ENCODE measurements at regions not wholly inside any gene's neighbourhood (a gene's known extent, or its start where the extent isn't known, plus 50 kb on each side); places are given as distances from the start of the nearest gene placed in this dataset.
"Not testable (repeated sequence)": the region's sequence is repeated elsewhere in the genome, so short reads cannot be mapped to it uniquely, and the experiment has no call there.

DNA sequence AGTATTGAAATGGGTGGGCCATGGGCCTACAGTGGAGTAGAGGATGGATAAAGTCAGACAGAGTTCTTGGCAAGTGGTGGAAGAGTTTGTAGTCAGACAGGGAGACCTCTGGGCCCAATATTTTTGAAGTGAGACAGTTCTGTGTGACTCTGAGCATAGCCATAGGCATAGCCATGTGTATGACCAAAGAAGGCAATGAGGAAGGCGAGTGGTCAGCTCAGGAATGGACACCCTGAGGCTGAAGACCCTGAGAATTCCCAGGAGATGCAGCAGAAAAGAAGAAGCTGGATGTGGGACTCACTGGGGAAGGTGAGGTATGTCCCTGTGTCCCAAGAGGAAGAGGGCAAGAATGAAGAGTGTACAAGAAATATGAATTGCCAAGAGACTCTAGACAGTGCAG lies 210.6 kb upstream of the IRF2BP2 start:
- Histone ChIP-seq H3K27me3 (ENCODE audit: control insufficient read depth, insufficient read depth, low read length) (no peaks in the 10 kb centered on the region), H3K4me3 (ENCODE audit: low read depth, low read length) (no peak overlapping the region), H3K9me3 (ENCODE audit: control insufficient read depth, insufficient read depth, low read length) (no peaks in the 10 kb centered on the region), H3K27ac (ENCODE audit: low read depth, low read length) (no peak overlapping the region)
- DNase-seq (ENCODE audit: low read depth, low spot score): no peak
- POLR2A ChIA-PET: no interaction called here
- TF ChIP-seq, protein P1, sequence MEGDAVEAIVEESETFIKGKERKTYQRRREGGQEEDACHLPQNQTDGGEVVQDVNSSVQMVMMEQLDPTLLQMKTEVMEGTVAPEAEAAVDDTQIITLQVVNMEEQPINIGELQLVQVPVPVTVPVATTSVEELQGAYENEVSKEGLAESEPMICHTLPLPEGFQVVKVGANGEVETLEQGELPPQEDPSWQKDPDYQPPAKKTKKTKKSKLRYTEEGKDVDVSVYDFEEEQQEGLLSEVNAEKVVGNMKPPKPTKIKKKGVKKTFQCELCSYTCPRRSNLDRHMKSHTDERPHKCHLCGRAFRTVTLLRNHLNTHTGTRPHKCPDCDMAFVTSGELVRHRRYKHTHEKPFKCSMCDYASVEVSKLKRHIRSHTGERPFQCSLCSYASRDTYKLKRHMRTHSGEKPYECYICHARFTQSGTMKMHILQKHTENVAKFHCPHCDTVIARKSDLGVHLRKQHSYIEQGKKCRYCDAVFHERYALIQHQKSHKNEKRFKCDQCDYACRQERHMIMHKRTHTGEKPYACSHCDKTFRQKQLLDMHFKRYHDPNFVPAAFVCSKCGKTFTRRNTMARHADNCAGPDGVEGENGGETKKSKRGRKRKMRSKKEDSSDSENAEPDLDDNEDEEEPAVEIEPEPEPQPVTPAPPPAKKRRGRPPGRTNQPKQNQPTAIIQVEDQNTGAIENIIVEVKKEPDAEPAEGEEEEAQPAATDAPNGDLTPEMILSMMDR (IDR thresholded peaks at IDR 0.05; ENCODE audit: low read depth, low read length): no peak
- CTCF ChIA-PET: no interaction called here

DNA sequence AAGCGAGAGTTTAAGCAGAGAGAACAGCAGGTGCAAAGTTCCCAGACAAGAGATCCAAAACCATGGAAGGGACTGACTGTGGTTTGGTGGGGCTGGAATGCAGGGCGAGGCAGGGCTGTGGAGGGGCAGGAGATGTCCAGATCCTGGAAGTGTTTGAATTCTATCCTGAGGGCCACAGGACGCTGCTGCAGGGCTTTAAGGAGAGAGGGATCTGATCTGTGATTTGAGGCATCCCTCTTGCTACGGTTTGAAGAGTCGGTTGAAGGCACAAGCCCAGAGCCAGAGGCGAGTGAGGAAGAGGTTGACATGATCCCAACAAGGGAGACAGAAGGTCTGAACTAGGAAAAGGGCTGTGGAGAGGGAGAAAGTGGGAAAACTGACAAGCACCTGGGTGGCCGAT lies 209.9 kb upstream of the IRF2BP2 start:
- H3K27me3 ChIP-seq (ENCODE audit: control insufficient read depth, insufficient read depth, low read length); H3K4me3 ChIP-seq (ENCODE audit: low read depth, low read length); H3K9me3 ChIP-seq (ENCODE audit: control insufficient read depth, insufficient read depth, low read length); H3K27ac ChIP-seq (ENCODE audit: low read depth, low read length); CTCF ChIA-PET; POLR2A ChIA-PET; DNase-seq (ENCODE audit: low read depth, low spot score): not testable (repeated sequence)

DNA sequence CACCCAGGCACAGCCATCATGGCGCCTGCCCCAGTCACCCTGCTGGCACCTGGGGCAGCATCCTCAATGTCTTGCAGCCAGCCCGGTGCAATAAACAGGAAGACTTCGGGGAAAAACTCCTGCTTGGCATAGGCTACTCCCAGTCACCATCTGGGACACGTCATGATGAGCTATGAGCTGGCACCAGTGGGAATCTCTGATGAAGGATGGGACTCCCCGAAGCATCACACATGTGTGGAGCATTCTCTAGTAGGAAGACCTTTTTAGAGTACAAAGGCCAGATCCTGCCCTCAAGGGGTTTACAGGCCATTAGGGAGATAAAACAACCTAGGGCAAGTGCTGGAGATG lies 208.0 kb upstream of the IRF2BP2 start:
- H3K4me3 ChIP-seq (ENCODE audit: low read depth, low read length); H3K27ac ChIP-seq (ENCODE audit: low read depth, low read length); H3K27me3 ChIP-seq (ENCODE audit: control insufficient read depth, insufficient read depth, low read length); CTCF ChIA-PET; H3K9me3 ChIP-seq (ENCODE audit: control insufficient read depth, insufficient read depth, low read length); DNase-seq (ENCODE audit: low read depth, low spot score); POLR2A ChIA-PET: not testable (repeated sequence)

- H3K9me3 ChIP-seq (ENCODE audit: control insufficient read depth, insufficient read depth, low read length); H3K4me3 ChIP-seq (ENCODE audit: low read depth, low read length); H3K27me3 ChIP-seq (ENCODE audit: control insufficient read depth, insufficient read depth, low read length); POLR2A ChIA-PET; CTCF ChIA-PET; DNase-seq (ENCODE audit: low read depth, low spot score); H3K27ac ChIP-seq (ENCODE audit: low read depth, low read length): not testable (repeated sequence)
These were observed 207.5 kb upstream of the IRF2BP2 start for GRCh38 chr1:234817313-234818039.

DNA sequence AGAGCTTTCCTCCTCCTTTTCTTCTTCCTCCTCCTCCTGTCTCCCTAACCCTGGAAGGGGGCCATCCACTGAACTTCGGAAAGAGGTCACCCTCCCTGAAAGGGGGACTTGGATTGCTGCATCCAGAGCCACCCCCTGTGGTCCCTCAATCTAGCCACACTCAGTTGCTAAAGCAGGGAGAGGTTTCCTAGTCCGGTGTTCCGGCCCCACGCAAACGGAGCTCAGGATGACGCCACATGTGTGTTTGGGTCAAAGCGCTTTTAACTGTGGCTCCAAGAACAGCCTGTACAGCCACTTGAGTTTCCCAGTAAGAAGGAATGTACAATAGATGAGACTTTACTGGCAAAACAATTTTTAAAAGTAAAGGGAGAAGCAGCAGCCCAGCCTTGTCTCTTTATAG lies 206.9 kb upstream of the IRF2BP2 start:
- H3K4me3 ChIP-seq (ENCODE audit: low read depth, low read length); DNase-seq (ENCODE audit: low read depth, low spot score); H3K9me3 ChIP-seq (ENCODE audit: control insufficient read depth, insufficient read depth, low read length); POLR2A ChIA-PET; H3K27me3 ChIP-seq (ENCODE audit: control insufficient read depth, insufficient read depth, low read length); CTCF ChIA-PET; H3K27ac ChIP-seq (ENCODE audit: low read depth, low read length): not testable (repeated sequence)

- CTCF ChIA-PET; DNase-seq (ENCODE audit: low read depth, low spot score); H3K27me3 ChIP-seq (ENCODE audit: control insufficient read depth, insufficient read depth, low read length); POLR2A ChIA-PET; H3K27ac ChIP-seq (ENCODE audit: low read depth, low read length); H3K9me3 ChIP-seq (ENCODE audit: control insufficient read depth, insufficient read depth, low read length); H3K4me3 ChIP-seq (ENCODE audit: low read depth, low read length): not testable (repeated sequence)
These were observed 206.3 kb upstream of the IRF2BP2 start for GRCh38 chr1:234816186-234816851.

- CTCF ChIA-PET; H3K27ac ChIP-seq (ENCODE audit: low read depth, low read length); POLR2A ChIA-PET; H3K4me3 ChIP-seq (ENCODE audit: low read depth, low read length); H3K27me3 ChIP-seq (ENCODE audit: control insufficient read depth, insufficient read depth, low read length); DNase-seq (ENCODE audit: low read depth, low spot score); H3K9me3 ChIP-seq (ENCODE audit: control insufficient read depth, insufficient read depth, low read length): not testable (repeated sequence)
These were observed 205.4 kb upstream of the IRF2BP2 start for GRCh38 chr1:234815295-234815815.

DNA sequence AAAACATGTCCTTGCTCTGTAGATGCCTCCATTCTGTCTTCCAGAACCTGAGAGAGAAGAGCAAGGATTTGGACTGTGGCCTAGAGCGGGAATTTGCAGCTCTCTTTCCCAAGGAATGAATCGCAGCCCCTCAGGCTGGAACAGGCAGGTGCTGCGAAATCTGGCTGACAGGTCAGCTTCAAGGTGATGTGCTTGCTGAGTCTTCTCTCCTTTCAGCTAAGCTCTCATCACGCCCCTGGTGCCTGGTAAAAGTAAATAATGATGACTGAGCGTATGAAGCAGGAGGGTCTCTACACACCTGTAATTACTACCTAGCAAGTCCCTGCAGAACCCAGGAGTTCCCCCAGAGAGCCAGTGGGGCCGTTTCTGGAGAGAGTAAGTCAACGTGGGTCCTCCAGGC lies 204.3 kb upstream of the IRF2BP2 start:
- H3K27me3 ChIP-seq (ENCODE audit: control insufficient read depth, insufficient read depth, low read length); DNase-seq (ENCODE audit: low read depth, low spot score); H3K27ac ChIP-seq (ENCODE audit: low read depth, low read length); CTCF ChIA-PET; POLR2A ChIA-PET; H3K9me3 ChIP-seq (ENCODE audit: control insufficient read depth, insufficient read depth, low read length); H3K4me3 ChIP-seq (ENCODE audit: low read depth, low read length): not testable (repeated sequence)

DNA sequence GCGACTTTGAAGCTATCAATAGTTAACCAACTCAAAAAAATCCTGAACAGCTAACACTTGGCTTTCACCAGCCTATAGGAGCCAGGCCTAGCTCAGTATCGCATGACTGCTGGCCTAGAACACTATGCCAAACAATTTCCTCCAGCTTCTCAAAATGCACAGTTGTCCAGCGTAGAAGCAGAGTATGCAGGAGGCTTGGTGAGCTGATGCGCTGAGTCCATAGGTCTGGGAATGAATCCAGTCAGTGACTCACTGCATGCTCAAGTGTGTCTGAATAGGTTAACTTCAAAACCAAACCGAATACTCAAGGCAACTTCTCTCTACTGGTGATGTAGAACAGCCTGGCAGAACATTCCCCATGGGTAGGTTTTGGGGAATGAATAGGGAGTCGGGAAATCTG lies 201.8 kb upstream of the IRF2BP2 start:
- CTCF ChIA-PET: not testable (repeated sequence)

GRCh38 chr1:234810726-234811125 lies 200.7 kb upstream of the IRF2BP2 start:
- H3K9me3 ChIP-seq (ENCODE audit: control insufficient read depth, insufficient read depth, low read length); H3K27me3 ChIP-seq (ENCODE audit: control insufficient read depth, insufficient read depth, low read length); CTCF ChIA-PET; H3K4me3 ChIP-seq (ENCODE audit: low read depth, low read length); H3K27ac ChIP-seq (ENCODE audit: low read depth, low read length); POLR2A ChIA-PET; DNase-seq (ENCODE audit: low read depth, low spot score): not testable (repeated sequence)

More for the DNA sequence above, 201.8 kb upstream of the IRF2BP2 start:
- H3K27ac ChIP-seq (ENCODE audit: low read depth, low read length); POLR2A ChIA-PET; H3K4me3 ChIP-seq (ENCODE audit: low read depth, low read length); H3K27me3 ChIP-seq (ENCODE audit: control insufficient read depth, insufficient read depth, low read length); H3K9me3 ChIP-seq (ENCODE audit: control insufficient read depth, insufficient read depth, low read length): not testable (repeated sequence)
- peak; percentile 77 for DNase-seq (ENCODE audit: low read depth, low spot score)

DNA sequence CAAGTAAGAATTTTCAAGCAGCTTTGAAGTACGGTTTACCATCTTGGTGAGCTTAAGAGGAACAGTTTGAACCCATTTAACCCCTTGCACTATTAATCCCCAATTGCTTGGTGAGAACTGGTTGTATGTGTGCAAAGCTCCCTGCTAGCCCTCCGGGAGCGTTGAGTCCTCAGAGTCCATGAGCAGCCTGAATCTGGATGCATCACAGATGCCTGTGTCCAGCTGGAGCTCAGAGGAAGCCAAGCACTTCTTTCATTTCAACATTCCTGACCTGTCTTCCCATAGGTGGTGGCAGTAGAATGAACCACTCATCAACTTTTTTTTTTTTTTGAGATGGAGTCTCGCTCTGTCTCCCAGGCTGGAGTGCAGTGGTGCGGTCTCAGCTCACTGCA lies 199.9 kb upstream of the IRF2BP2 start:
- POLR2A ChIA-PET; DNase-seq (ENCODE audit: low read depth, low spot score); CTCF ChIA-PET; H3K4me3 ChIP-seq (ENCODE audit: low read depth, low read length); H3K27ac ChIP-seq (ENCODE audit: low read depth, low read length); H3K9me3 ChIP-seq (ENCODE audit: control insufficient read depth, insufficient read depth, low read length); H3K27me3 ChIP-seq (ENCODE audit: control insufficient read depth, insufficient read depth, low read length): not testable (repeated sequence)

Data from AG04450 (cell line).